ENCODE measurements at regions not wholly inside any gene's neighbourhood (a gene's known extent, or its start where the extent isn't known, plus 50 kb on each side); places are given as distances from the start of the nearest gene placed in this dataset.

DNA sequence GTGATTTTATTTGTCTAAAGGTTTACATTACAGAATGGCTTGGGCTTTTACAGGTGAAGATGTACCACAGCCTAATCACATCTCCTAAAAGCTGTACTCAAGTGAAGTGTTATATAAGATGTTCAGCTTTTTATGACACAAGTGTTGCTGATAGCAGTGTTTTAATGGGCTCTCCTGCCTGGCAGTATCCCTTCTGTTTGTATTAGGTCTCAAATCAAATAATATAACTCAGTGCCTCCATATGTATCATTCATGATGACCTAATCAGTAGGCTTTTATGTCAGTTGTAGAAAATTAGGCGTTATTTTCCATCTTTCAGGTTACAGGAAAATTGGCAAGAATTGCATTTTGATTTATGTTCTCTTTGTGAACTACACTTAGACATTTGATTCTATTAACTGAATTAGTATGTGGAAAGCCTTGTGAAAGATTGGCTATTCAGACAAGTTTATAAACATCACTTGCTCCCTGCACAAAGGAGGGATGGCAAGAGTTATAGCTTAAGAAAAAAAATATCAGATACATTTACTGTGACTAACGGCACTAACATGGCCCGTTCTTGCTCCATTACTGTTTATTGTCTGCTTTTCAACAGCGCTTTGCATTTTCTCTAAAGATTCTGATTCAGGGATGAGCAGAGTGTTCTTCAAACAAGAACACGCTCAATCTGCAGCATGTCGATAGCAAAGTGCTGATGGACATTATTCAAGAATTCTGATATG is 143.7 kb upstream of the DIO2 start:
- no peak overlapping the region for H3K4me3 ChIP-seq (ENCODE audit: low read depth, low read length)
- H3K27me3 ChIP-seq, result no peaks in the 10 kb centered on the region; the same call in 1 of the 2 replicates
- H3K9me3 ChIP-seq, result no peaks in the 10 kb centered on the region
- TF ChIP-seq, protein P1, sequence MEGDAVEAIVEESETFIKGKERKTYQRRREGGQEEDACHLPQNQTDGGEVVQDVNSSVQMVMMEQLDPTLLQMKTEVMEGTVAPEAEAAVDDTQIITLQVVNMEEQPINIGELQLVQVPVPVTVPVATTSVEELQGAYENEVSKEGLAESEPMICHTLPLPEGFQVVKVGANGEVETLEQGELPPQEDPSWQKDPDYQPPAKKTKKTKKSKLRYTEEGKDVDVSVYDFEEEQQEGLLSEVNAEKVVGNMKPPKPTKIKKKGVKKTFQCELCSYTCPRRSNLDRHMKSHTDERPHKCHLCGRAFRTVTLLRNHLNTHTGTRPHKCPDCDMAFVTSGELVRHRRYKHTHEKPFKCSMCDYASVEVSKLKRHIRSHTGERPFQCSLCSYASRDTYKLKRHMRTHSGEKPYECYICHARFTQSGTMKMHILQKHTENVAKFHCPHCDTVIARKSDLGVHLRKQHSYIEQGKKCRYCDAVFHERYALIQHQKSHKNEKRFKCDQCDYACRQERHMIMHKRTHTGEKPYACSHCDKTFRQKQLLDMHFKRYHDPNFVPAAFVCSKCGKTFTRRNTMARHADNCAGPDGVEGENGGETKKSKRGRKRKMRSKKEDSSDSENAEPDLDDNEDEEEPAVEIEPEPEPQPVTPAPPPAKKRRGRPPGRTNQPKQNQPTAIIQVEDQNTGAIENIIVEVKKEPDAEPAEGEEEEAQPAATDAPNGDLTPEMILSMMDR (IDR thresholded peaks at IDR 0.05; ENCODE audit: low read depth, low read length), result no peak
- no peak for DNase-seq
- H3K36me3 ChIP-seq, result no peaks in the 10 kb centered on the region
- H3K4me1 ChIP-seq, result no peaks in the 10 kb centered on the region

DNA sequence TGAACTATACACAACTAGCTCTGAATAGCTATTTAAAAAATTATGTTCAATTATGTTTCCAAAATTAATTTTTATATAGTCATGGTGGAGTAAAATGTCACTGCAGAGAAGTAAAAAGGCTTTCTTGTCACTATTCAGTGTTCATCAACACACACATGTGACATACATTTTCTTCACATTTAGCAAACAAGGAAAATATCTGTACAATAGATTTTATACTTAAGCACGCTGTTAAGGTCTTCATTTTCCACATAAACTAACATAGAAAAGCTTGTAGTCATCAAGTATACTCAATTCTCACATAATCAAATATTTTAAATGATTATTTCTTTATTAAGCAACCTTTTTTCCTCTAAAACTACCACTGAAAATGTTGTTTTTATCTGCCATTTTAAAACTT is 141.2 kb upstream of the DIO2 start:
- no peaks in the 10 kb centered on the region for H3K4me1 ChIP-seq
- TF ChIP-seq, protein P1 (IDR thresholded peaks at IDR 0.05; ENCODE audit: low read depth, low read length), result no peak

DNA sequence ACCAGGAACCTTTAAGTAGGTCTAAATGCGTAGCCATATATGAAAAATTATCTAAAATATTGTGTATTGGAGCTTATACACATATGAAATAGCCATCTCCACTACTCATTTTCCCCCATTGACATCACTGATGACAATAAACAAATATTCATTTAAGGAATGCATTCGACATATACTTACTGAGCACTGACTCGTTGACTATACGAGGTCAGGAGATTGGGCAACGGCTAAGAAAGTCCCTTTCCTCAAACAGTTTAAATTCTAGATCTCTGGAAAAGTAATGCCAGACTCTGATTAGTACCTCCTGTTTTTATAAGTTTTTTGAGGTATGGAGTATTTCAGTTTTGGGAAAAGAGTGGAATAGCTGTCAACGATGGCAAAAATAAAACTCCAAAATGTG is 139.4 kb upstream of the DIO2 start:
- no peaks in the 10 kb centered on the region for H3K36me3 ChIP-seq
- H3K4me3 ChIP-seq (ENCODE audit: low read depth, low read length), result no peak overlapping the region
- H3K4me1 ChIP-seq, result no peaks in the 10 kb centered on the region
- TF ChIP-seq, protein P1 (IDR thresholded peaks at IDR 0.05; ENCODE audit: low read depth, low read length), result no peak
- no peak for DNase-seq
- H3K9me3 ChIP-seq, result no peaks in the 10 kb centered on the region
- H3K27me3 ChIP-seq, result no peaks in the 10 kb centered on the region; the same call in 1 of the 2 replicates

More for the DNA sequence above, 141.2 kb upstream of the DIO2 start:
- no peaks in the 10 kb centered on the region for H3K9me3 ChIP-seq
- H3K4me3 ChIP-seq (ENCODE audit: low read depth, low read length), result no peak overlapping the region
- no peaks in the 10 kb centered on the region for H3K36me3 ChIP-seq
- no peaks in the 10 kb centered on the region; the same call in 1 of the 2 replicates for H3K27me3 ChIP-seq
- DNase-seq, result no peak

DNA sequence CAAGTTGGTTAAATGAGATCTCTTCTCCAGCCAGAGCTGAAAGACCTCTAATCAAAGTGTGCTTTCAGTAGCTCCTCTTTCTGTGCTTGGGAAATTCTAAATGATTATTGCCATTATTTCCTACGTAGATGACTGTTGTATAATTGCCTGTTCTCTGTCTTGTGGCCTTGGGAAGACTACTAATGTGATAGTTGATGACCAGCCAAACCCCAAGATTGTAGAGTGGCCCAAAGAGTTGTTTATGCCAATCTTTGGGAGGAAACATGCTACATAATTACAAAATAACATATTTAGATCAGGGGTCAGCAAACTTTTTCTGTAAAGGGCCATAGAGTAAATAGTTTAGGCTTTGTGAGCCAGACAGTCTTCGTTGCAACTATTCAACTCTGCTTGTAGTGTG is 135.1 kb upstream of the DIO2 start:
- no peak for DNase-seq
- Histone ChIP-seq H3K9me3 (no peaks in the 10 kb centered on the region), H3K4me1 (no peaks in the 10 kb centered on the region), H3K27me3 (no peaks in the 10 kb centered on the region), H3K4me3 (ENCODE audit: low read depth, low read length) (no peak overlapping the region), H3K36me3 (no peaks in the 10 kb centered on the region)
- TF ChIP-seq, protein P1 (IDR thresholded peaks at IDR 0.05; ENCODE audit: low read depth, low read length), result no peak

DNA sequence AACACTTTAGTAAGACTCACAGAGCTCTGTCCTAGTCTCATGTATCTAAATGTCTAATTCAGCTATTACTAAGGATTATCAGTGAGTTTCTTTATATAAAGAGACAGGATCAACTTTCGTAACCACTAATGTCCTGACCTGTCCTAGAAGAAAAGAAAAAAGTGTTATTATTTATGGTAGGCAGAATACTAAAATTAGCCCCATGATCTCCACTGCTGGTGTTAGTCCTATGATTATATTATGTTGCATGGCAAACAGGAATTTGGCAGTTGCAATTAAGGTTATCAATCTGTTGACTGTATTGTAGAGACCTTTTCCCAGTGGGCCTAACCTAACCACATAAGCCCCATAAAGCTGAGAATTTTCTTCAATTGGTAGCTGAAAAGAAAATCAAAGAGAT is 132.9 kb upstream of the DIO2 start:
- Histone ChIP-seq H3K27me3 (no peaks in the 10 kb centered on the region), H3K4me1 (no peaks in the 10 kb centered on the region), H3K4me3 (ENCODE audit: low read depth, low read length) (no peak overlapping the region), H3K9me3 (no peaks in the 10 kb centered on the region), H3K36me3 (no peaks in the 10 kb centered on the region)
- TF ChIP-seq, protein P1 (IDR thresholded peaks at IDR 0.05; ENCODE audit: low read depth, low read length), result no peak
- DNase-seq, result no peak

DNA sequence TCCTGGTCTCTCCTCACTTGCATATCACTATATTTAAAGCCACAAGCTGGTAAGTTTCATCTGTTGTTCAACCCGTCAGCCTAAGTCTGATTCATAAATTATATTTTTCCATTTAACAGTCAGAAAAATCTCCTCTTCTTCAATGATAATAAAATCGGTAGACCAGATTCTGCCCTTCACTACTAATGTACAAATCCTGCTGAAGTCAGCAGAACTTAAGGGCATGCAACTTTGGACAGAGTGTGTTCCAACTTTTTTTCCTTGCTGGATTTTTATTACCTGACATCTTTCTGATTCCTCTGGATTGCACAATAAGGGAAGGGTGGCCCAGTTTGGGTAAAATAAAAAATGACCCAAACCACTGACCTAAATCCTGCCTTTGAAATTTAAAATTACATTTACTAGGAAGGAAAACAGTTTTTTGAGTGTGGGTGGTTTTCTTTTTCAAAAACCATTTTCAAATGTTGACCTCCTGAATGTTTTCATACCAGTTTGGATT is 125.4 kb upstream of the DIO2 start:
- no peak for DNase-seq
- Histone ChIP-seq H3K36me3 (no peaks in the 10 kb centered on the region), H3K4me1 (no peaks in the 10 kb centered on the region), H3K27me3 (no peaks in the 10 kb centered on the region; the same call in 1 of the 2 replicates), H3K9me3 (no peaks in the 10 kb centered on the region), H3K4me3 (ENCODE audit: low read depth, low read length) (no peak overlapping the region)
- TF ChIP-seq, protein P1 (IDR thresholded peaks at IDR 0.05; ENCODE audit: low read depth, low read length), result no peak
